HG03432 (cell line): ENCODE measurements at regions not wholly inside any gene's neighbourhood (a gene's known extent, or its start where the extent isn't known, plus 50 kb on each side); places are given as distances from the start of the nearest gene placed in this dataset.
"Not testable (repeated sequence)": the region's sequence is repeated elsewhere in the genome, so short reads cannot be mapped to it uniquely, and the experiment has no call there.

ENCODE experiments used
- ATAC-seq: cut with Tn5 transposase; IDR thresholded peaks from one replicate; pipeline ENCODE4 v1.9.1; 2021; ENCODE audit warnings: mild to moderate bottlenecking, moderate library complexity; ENCODE audit not compliant: unreplicated experiment

DNA sequence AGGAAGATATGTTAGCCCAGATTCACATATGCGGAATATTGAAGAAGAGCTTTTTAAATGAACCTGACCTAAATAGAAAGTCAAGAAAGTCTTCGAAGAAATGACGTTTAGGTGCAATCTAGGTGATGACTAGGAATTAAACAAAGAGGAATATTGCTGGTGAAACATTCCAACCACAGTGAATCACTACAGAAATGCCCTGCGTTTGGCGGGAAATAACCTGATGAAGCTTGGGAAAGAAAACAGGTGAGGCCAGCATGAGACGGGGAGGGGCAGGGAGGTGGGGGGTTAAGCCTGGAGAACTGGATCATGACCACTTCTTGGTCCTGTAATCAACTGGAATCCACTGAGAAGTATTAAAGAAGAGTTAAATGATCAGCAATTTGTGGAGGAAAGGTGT lies 299.4 kb upstream of the VSTM2A start:
- ATAC-seq: no peak

- ATAC-seq: no peak
Measured at GRCh38 chr7:54245020-54245419, 297.2 kb upstream of the VSTM2A start.

DNA sequence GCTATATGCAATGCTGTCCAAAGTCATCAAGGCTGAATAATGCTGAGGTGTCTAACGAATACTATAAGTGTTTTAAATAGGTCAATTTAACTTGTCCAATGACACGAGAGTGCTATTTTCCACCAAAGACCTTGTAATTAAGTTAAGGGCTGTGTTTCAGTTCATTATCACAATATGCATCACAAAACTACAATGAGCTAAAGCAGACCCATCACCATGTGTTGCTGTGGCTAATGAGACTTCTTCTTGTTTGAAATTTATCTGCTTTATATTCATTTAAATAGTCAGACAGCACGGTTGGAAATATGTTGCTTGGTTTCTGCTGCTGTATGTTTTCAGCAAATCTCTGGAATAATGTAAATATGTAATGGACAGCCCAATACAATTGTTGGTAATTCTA lies 292.5 kb upstream of the VSTM2A start:
- ATAC-seq: no peak

GRCh38 chr7:54252256-54253035 lies 289.7 kb upstream of the VSTM2A start:
- ATAC-seq: no peak

- no peak for ATAC-seq
Measured at GRCh38 chr7:54253036-54253373, 289.2 kb upstream of the VSTM2A start.

DNA sequence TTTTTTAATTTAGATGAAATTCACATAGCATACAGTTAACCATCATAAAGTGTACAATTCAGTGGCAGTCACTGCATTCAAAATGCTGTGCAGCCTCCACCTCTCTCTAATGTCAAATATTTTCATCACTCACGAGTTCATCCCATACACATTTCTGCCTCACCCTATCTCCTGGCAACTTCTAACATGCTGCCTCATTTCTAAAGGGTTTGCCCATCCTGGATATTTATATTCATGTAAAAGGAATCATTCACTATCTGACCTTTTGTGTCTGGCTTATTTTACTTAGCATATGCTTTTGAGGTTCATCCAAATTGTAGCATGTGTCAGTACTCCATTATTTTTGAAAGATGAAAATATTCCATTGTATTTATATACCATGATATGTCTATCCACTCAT lies 286.9 kb upstream of the VSTM2A start:
- no peak for ATAC-seq

- no peak for ATAC-seq
Measured at GRCh38 chr7:54259185-54259584, 283.0 kb upstream of the VSTM2A start.

- no peak for ATAC-seq
Measured at GRCh38 chr7:54260941-54261371, 281.2 kb upstream of the VSTM2A start.

DNA sequence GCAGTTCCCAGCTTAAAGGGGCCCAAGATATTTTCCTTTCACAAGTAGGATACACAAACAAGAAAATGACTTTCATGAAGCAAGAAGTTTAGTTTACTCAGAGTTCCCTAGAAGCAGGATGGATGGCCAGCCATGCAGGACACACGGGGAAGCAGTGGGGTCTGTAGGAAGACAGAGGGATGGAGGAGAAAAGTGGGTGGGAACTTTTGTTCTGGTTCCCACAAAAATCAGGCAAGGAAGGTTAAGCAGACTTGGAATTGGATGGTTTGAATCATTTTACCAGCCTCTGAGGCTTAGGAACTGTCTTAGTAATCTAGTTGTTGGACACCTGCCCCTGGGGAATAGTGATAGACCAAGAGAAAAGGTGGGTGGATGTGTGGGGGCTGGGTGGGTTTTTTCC lies 263.3 kb upstream of the VSTM2A start:
- ATAC-seq: no peak

DNA sequence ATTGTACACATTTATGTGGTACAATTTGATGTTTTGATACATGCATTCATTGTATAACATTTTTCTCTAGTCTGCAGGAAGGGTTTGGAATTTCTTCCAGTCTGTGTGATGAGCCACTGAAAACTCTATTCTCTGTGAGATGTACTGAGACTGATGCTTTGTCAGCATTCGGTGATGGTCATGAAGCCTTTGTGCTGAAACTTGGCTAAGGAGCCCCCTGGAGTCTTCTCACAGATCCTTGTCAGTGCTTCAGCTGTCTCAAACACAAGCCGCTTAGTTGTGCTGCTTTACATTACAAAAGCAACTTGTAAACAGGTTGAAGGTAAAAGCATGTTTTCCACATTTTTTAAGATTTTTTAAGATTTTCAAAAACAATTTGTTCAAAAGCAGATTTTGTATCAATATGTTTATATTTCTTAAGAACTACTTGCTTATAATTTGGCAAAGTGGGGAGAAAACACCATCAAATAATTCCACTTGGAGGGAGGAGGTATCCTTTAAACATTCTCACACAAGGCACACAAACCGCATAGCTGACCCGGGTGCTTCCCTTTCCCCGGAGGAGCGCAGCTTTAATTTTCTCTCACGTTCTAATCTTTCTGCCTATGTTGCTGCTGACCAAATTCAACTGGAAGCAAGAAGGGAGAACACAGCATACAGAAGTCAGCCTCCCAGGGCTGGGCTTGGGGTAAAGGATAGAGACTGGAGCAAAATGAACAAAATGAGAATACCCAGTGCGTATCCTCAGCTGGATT lies 249.8 kb upstream of the VSTM2A start:
- no peak for ATAC-seq

GRCh38 chr7:54299426-54299825 lies 242.7 kb upstream of the VSTM2A start:
- no peak for ATAC-seq

- ATAC-seq: not testable (repeated sequence)
Measured at GRCh38 chr7:54315955-54316354, 226.2 kb upstream of the VSTM2A start.

- ATAC-seq: no peak
Measured at GRCh38 chr7:54326592-54327167, 215.5 kb upstream of the VSTM2A start.

GRCh38 chr7:54330216-54330800 lies 211.9 kb upstream of the VSTM2A start:
- ATAC-seq: no peak

DNA sequence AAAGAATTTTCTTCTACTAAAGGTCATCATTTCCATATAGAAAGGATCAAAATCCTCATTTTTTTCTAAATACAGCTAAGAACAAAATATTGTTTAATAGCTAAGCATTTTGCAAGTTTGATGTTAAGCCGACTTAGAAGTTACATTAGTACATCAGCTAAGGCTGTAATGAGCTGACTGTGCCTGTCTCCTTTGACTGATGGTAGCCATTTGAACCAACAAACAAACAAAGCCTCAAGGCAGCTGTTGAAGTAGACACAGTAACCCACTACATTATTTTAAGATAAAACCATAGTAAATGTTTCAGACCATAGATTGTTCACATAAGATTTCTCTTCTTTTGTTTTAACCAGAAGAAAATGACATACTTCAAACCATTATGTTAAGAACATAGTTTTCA lies 210.9 kb upstream of the VSTM2A start:
- no peak for ATAC-seq

DNA sequence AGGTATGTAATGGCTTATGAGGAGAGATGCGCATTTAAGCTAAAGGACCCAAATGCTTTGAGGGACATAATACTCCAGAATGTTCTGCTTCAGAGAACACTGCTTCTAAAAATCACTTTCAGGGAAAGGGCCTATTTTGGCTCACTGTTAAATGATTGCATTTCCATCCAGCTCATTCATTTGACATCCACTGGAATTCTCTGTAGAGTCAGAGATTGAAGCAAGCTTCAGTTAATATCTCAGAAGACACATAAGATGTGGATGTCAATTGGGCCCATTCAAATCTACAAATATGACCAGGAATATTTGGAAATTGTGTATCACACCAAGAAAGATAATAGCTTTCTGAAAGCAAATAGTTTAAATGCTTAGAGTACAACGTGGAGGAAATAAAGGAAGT lies 209.9 kb upstream of the VSTM2A start:
- no peak for ATAC-seq

GRCh38 chr7:54333952-54334351 lies 208.2 kb upstream of the VSTM2A start:
- ATAC-seq: no peak

GRCh38 chr7:54336800-54337199 lies 205.4 kb upstream of the VSTM2A start:
- peak; percentile 49 for ATAC-seq

- no peak for ATAC-seq
Measured at GRCh38 chr7:54337466-54337865, 204.7 kb upstream of the VSTM2A start.

DNA sequence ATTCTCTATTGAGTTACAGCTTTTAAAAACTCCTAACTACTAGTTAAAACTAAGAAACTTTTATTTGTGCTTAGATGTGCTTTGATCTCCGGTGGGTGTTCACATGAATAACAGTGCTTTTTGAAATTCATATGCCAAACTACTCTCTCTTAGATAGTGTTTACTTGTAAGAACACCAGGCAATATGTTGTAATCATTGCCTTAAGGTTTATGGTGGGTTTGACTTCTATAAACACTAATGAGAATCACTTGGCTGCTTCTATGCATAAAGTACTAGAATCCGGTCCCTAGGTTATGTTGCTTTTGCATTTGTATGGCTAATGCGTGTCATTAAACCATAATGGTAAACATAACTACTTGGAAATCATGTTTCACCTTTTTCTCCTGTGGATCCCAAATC lies 203.9 kb upstream of the VSTM2A start:
- ATAC-seq: no peak

GRCh38 chr7:54339073-54339472 lies 203.1 kb upstream of the VSTM2A start:
- no peak for ATAC-seq

DNA sequence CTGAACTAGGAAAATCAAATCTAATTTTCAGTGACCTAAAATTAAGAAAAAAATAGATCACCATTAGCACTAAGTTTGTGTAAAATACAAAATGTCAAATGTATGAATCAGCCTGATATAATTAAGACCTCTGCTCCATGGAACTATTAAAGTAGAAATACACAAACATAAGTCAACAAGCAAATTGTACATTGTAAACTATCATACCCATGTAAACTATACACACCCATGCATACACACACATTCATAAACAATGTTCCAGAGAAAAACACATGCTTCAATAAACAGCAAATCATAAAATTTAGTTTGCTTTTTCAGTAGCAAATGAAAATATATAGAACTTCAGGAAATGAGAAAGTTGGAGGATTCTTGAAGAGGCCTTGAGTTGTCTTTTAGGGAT lies 199.7 kb upstream of the VSTM2A start:
- no peak for ATAC-seq
